Astrocyte of the spinal cord (primary cell): ENCODE measurements at regions not wholly inside any gene's neighbourhood (a gene's known extent, or its start where the extent isn't known, plus 50 kb on each side); places are given as distances from the start of the nearest gene placed in this dataset.
"Not testable (repeated sequence)": the region's sequence is repeated elsewhere in the genome, so short reads cannot be mapped to it uniquely, and the experiment has no call there.

Experiments used
- DNase-seq: peaks from one replicate; pipeline ENCODE4 v3.0.0; 2011; ENCODE audit warnings: low read depth, low spot score
- H3K4me3 ChIP-seq: 2 replicates; pipeline ENCODE4 v1.5.1; 2011; ENCODE audit warnings: low read depth, mild to moderate bottlenecking, low read length, moderate library complexity
- in situ Hi-C: cut with HindIII; loops from 2 replicates; pipeline ENCODE4 v1.10.0; 2017; ENCODE audit warnings: low sequenced_read_pairs
- TF ChIP-seq, protein P1 (sequence below): IDR thresholded peaks from 2 replicates; pipeline ENCODE4 v1.5.1; 2012; ENCODE audit warnings: low read depth, mild to moderate bottlenecking, low read length, inconsistent platforms

DNA sequence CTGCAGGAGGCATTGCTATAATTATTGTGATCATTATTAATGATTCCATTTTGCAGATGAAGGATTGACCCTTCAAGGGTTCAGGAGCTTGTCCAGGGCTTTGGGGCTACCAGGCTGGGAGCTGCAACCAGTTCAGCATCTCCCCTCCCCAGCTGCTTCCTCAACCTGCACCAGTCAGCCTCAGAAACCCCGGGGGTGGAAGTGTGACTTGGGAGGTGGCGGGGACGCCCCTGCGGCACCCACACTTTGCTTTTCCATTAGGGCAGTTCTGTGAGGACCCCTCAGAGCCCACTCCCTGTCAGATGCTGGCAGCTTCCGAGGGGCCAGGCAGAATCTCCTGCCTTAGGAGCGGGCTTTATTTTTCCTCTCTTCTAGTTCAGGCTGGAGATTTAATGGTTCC is 85.6 kb downstream of the OLFM1 start:
- no peak for DNase-seq
- in situ Hi-C loops: no loop called here
- no peak overlapping the region for H3K4me3 ChIP-seq
- TF ChIP-seq, protein P1, sequence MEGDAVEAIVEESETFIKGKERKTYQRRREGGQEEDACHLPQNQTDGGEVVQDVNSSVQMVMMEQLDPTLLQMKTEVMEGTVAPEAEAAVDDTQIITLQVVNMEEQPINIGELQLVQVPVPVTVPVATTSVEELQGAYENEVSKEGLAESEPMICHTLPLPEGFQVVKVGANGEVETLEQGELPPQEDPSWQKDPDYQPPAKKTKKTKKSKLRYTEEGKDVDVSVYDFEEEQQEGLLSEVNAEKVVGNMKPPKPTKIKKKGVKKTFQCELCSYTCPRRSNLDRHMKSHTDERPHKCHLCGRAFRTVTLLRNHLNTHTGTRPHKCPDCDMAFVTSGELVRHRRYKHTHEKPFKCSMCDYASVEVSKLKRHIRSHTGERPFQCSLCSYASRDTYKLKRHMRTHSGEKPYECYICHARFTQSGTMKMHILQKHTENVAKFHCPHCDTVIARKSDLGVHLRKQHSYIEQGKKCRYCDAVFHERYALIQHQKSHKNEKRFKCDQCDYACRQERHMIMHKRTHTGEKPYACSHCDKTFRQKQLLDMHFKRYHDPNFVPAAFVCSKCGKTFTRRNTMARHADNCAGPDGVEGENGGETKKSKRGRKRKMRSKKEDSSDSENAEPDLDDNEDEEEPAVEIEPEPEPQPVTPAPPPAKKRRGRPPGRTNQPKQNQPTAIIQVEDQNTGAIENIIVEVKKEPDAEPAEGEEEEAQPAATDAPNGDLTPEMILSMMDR: no peak

DNA sequence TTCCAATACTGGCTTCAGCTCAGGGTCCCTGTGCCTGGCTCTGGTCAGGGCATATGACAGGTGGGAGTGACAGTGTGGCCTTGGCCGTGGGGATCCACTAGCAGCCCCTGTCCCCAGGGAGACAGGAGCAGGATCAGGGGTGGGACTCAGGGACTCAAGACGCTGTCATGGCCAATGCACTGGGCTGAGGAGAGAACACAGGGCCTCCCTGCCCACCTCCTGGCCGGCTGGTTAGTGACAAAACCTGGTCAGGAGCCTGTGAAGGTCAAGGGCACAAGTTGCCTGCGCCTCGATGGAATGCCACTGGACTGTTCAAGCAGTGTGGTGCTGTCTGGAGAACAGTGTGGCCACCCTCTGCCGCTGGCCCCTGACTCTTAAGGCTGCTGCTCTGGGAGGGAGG is 86.8 kb downstream of the OLFM1 start:
- in situ Hi-C loops: no loop called here
- no peak overlapping the region for H3K4me3 ChIP-seq
- DNase-seq: no peak
- TF ChIP-seq, protein P1: no peak

DNA sequence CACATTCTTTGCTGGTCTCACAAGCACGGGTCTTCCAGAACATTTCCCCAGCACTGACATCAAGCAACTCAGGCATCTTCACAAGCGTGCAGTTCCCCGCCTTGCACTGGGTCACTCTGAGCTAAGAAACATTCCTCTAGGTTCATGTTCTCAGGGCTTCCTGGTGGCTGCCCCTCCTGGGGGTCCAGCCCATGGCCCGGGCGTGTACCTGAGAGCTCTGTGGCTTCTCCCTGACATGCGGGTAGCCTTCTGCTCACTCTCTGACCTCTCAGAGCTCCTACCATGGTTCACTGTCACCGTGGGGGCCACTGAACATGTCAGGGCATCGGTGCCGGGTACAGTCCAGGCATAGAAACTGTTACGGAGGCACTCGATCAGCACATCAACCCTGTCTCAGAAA is 87.5 kb downstream of the OLFM1 start:
- in situ Hi-C loops: no loop called here
- TF ChIP-seq, protein P1: no peak
- no peak overlapping the region for H3K4me3 ChIP-seq
- DNase-seq: no peak

DNA sequence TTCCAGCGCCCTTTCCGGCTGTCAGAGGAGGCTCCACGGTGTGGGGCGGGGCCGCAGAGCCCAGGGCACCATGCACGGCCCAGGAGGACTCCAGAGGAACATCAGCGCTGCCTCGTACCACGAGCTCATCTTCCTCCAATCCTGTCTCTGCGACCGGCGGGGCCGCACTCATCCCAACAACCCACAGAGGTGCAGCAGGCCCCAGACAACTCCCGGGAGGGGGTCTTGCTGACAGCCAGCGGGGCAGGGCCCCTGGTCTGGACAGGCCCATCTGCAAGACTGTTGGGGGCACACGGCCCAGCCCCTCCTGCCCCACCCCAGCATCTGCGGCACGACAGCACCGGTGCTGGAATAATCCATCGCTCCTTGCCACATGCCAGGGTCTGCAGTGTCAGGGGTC is 88.8 kb downstream of the OLFM1 start:
- no peak for DNase-seq
- H3K4me3 ChIP-seq: no peak overlapping the region
- TF ChIP-seq, protein P1: no peak
- in situ Hi-C loops: no loop called here

DNA sequence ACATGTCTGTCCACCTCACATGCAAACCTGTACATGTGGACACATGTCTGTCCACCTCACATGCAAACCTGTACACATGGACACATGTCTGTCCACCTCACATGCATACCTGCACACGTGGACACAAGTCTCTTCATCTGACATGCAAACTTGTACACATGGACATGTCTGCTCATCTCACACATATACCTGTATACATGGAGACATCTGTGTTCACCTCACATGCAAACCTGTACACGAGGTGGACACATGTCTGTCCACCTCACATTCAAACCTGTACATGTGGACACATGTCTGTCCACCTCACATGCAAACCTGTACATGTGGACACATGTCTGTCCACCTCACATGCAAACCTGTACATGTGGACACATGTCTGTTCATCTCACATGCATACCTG is 90.1 kb downstream of the OLFM1 start:
- H3K4me3 ChIP-seq, in situ Hi-C loops: not testable (repeated sequence)

DNA sequence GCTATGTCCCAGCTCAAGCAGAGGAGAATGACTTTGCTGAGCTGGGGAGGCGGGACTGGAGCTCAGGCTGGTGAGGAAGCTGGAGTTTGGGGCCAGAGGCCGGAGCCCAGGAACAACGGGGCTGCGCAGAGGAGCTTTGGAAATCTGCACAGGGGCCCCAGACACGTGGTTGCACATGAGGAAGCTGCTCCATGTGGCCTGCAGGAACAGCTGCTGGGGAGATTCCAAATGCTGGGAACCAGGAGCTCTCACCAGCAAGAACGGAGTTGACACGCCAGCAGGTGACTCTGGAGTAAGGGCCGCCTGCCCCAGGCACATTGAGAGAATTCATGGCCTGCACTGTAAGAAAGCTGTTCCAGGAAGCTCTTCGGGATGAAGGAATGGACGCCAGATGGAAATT is 91.0 kb downstream of the OLFM1 start:
- in situ Hi-C loops: no loop called here

More for the DNA sequence above, 90.1 kb downstream of the OLFM1 start:
- not testable (repeated sequence) for DNase-seq

DNA sequence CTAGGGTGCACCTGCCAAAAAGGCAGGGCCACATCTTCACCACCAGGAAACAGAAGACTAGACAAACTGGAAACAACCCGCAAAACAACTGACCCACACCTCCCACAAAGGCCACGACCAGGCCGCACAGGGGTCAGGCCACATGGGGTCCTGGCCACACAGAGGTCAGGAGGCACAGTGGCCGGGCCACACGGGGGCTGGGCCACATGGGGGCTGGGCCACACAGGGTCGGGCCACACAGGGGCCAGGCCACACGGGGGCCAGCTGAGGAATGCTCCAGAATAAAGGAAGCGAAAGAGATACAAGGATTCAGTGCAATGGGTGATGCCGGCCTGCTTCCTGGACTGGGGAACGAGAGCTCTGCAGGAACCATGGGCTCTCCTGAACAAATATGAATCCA is 91.6 kb downstream of the OLFM1 start:
- TF ChIP-seq, protein P1: no peak
- H3K4me3 ChIP-seq: no peak overlapping the region
- DNase-seq: no peak
- in situ Hi-C loops: no loop called here

More for the DNA sequence above, 91.0 kb downstream of the OLFM1 start:
- TF ChIP-seq, protein P1: no peak
- no peak overlapping the region for H3K4me3 ChIP-seq
- no peak for DNase-seq
